ENCODE measurements at regions not wholly inside any gene's neighbourhood (a gene's known extent, or its start where the extent isn't known, plus 50 kb on each side); places are given as distances from the start of the nearest gene placed in this dataset.

- no peak overlapping the region for H3K4me3 ChIP-seq (ENCODE audit: low read depth, low read length)
- TF ChIP-seq CTCF (conservative IDR thresholded peaks at IDR 0.05; ENCODE audit: low read depth, low read length) = peak; percentile 62
- peak; percentile 78 for DNase-seq (ENCODE audit: low read depth)
Measured at GRCh38 chr16:65667011-65667578, 545.2 kb upstream of the CDH11 start.

- DNase-seq (ENCODE audit: low read depth) = peak; percentile 74
- H3K4me3 ChIP-seq (ENCODE audit: low read depth, low read length) = no peak overlapping the region
- TF ChIP-seq CTCF (conservative IDR thresholded peaks at IDR 0.05; ENCODE audit: low read depth, low read length) = no peak
Measured at GRCh38 chr16:65666132-65666941, 544.5 kb upstream of the CDH11 start.

GRCh38 chr16:65665586-65665985 lies 543.7 kb upstream of the CDH11 start:
- DNase-seq (ENCODE audit: low read depth) = no peak
- H3K4me3 ChIP-seq (ENCODE audit: low read depth, low read length) = no peak overlapping the region
- TF ChIP-seq CTCF (conservative IDR thresholded peaks at IDR 0.05; ENCODE audit: low read depth, low read length) = no peak

DNA sequence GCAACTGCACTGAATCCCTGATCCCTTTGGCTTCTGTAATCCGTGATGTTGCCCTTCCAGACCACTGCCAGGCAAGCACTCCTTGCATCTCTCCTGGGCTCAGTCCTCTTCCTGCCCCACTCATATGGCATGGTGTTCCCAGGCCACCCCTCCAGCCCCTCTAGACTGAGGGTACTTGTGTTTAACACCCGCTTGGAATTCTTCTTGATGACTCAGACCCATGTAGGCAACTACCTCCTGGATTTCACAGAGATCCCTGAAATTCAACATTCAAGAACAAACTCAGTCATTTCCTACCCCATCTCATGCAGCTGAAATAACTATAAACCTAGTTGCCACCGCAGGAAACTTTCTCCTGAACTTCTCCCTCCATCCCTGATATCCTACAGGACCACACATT lies 541.9 kb upstream of the CDH11 start:
- TF ChIP-seq CTCF (conservative IDR thresholded peaks at IDR 0.05; ENCODE audit: low read depth, low read length) = no peak
- no peak for DNase-seq (ENCODE audit: low read depth)
- H3K4me3 ChIP-seq (ENCODE audit: low read depth, low read length) = no peak overlapping the region

DNA sequence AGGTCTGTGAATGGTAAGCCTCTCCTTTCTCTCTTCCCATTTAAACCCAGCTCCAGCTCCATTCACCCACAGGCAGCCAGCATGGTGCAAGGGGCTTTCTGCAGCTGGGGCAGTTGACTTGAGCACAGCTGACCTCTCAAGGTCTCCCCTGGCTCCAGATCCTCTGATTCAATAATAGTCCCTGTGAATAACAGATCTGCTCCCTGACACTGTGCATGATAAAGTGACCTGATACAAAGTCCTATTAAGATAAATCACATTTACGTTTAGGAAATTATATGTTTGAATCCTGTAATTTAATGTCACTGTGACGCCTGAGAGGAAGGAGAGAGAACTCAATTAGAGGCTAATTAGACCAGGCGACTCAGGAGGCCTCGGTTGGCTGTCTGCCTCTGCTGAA lies 540.4 kb upstream of the CDH11 start:
- no peak for DNase-seq (ENCODE audit: low read depth)
- no peak for TF ChIP-seq CTCF (conservative IDR thresholded peaks at IDR 0.05; ENCODE audit: low read depth, low read length)
- H3K4me3 ChIP-seq (ENCODE audit: low read depth, low read length) = no peak overlapping the region

DNA sequence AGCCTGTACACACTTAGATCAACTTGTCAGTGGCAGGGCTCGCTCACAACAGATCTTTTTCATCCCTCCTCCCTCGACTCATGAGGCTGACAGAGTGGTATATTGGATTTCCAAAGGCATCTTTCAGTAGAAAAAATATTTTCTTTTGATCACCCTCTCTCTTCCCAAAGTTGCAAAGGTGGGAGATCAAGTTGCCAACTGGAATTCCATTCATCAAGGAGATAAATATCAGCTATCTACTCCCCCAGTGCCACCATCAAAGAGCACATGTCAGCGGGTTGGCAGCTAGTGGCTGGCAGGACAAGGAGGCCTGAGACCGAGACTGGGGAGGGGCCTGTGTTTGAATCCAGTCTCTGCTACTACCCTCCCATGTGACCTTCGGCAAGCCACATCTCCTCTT lies 539.7 kb upstream of the CDH11 start:
- TF ChIP-seq CTCF (conservative IDR thresholded peaks at IDR 0.05; ENCODE audit: low read depth, low read length) = no peak

DNA sequence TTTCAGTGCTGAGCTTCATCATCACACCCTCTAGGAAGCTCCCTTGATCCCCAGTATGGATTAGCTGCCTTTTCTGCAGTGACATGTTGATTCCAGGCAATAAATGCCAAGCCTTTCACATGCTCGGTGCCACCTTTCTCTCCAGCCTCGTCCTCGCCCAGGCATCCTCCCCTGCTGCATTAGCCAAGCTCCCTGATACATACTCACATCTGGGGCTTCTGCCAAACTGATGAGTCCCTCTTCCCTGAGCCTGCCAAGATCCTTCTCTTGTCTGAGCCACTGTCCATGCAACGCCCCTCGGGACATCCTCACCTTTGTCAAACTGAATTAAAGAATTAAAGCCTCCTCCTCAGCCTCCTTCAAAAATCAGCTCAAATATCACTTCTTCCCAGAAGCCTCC lies 538.5 kb upstream of the CDH11 start:
- no peak for TF ChIP-seq CTCF (conservative IDR thresholded peaks at IDR 0.05; ENCODE audit: low read depth, low read length)
- H3K4me3 ChIP-seq (ENCODE audit: low read depth, low read length) = no peak overlapping the region
- DNase-seq (ENCODE audit: low read depth) = no peak

More for the DNA sequence above, 539.7 kb upstream of the CDH11 start:
- H3K4me3 ChIP-seq (ENCODE audit: low read depth, low read length) = no peak overlapping the region
- DNase-seq (ENCODE audit: low read depth) = no peak

Measured in choroid plexus epithelial cell (primary cell).